ENCODE measurements at regions not wholly inside any gene's neighbourhood (a gene's known extent, or its start where the extent isn't known, plus 50 kb on each side); places are given as distances from the start of the nearest gene placed in this dataset.

GRCh38 chr15:62873203-62873602, 169.3 kb upstream of the TPM1 start:
- Histone ChIP-seq H4K91ac (ENCODE audit: low read depth, low read length, poor library complexity) (no peak overlapping the region), H3K4me2 (ENCODE audit: insufficient read depth, low read length, poor library complexity, severe bottlenecking) (no peak overlapping the region), H2AFZ (ENCODE audit: low read length) (peak overlapping the region; percentile 32), H3K18ac (ENCODE audit: low read length) (peak overlapping the region; percentile 31), H3K14ac (ENCODE audit: low read length) (no peak overlapping the region), H2BK15ac (ENCODE audit: low read length) (no peak overlapping the region), H2BK12ac (ENCODE audit: low read length) (no peak overlapping the region), H2BK120ac (ENCODE audit: low read depth, low read length) (no peak overlapping the region), H3K9ac (ENCODE audit: low read depth, low read length, poor library complexity) (no peak overlapping the region), H3K79me1 (ENCODE audit: low read depth, low read length) (peaks cover 2% of the 10 kb centered on the region), H2AK5ac (ENCODE audit: low read depth, low read length) (no peak overlapping the region), H3K9me3 (replicated peaks in 1 of 2; ENCODE audit: control insufficient read depth in 2 of 2, insufficient read depth in 1 of 2, low read depth in 1 of 2, low read length in 2 of 2) (peaks cover 2 to 5% of the 10 kb centered on the region in 2 donors), H3K4ac (ENCODE audit: low read length) (no peak overlapping the region), H4K8ac (ENCODE audit: low read depth, low read length) (no peak overlapping the region), H3K4me1 (ENCODE audit: control insufficient read depth in 2 of 2, insufficient read depth in 1 of 2, low read depth in 1 of 2, low read length in 2 of 2) (peaks cover 0 to 15% of the 10 kb centered on the region in 2 donors), H3K36me3 (replicated peaks in 1 of 2; ENCODE audit: control insufficient read depth in 2 of 2, insufficient read depth in 2 of 2, low read length in 2 of 2) (no peaks in the 10 kb centered on the region), H3K27ac (replicated peaks; ENCODE audit: low read length) (no peak overlapping the region), H3K4me3 (ENCODE audit: low read length in 2 of 2) (no peak overlapping the region), H2BK5ac (ENCODE audit: low read length) (no peak overlapping the region), H3K23ac (ENCODE audit: low read depth, low read length, poor library complexity) (no peak overlapping the region), H3K27me3 (ENCODE audit: control insufficient read depth in 3 of 3, insufficient read depth in 3 of 3, low read depth in 1 of 3, low read length in 3 of 3) (no peaks in the 10 kb centered on the region)
- WGBS, 2 donors (ENCODE audit: extremely low coverage in 2 of 2, insufficient read length in 2 of 2, insufficient replicate concordance in 1 of 2): no CpG with 5 or more reads among the region's 5 CpGs
- DNase-seq (ENCODE audit: low spot score): no peak

- Histone ChIP-seq H3K9me3 (replicated peaks in 1 of 2; ENCODE audit: control insufficient read depth in 2 of 2, insufficient read depth in 1 of 2, low read depth in 1 of 2, low read length in 2 of 2) (peaks cover 2 to 5% of the 10 kb centered on the region in 2 donors), H3K79me1 (ENCODE audit: low read depth, low read length) (peaks cover 2% of the 10 kb centered on the region), H3K27ac (replicated peaks; ENCODE audit: low read length) (no peak overlapping the region), H3K36me3 (replicated peaks in 1 of 2; ENCODE audit: control insufficient read depth in 2 of 2, insufficient read depth in 2 of 2, low read length in 2 of 2) (no peaks in the 10 kb centered on the region), H3K9ac (ENCODE audit: low read depth, low read length, poor library complexity) (no peak overlapping the region), H3K4me2 (ENCODE audit: insufficient read depth, low read length, poor library complexity, severe bottlenecking) (no peak overlapping the region), H2AFZ (ENCODE audit: low read length) (no peak overlapping the region), H3K18ac (ENCODE audit: low read length) (no peak overlapping the region), H2BK15ac (ENCODE audit: low read length) (no peak overlapping the region), H3K4ac (ENCODE audit: low read length) (no peak overlapping the region), H2BK120ac (ENCODE audit: low read depth, low read length) (no peak overlapping the region), H3K4me1 (ENCODE audit: control insufficient read depth in 2 of 2, insufficient read depth in 1 of 2, low read depth in 1 of 2, low read length in 2 of 2) (peaks cover 0 to 10% of the 10 kb centered on the region in 2 donors), H2BK12ac (ENCODE audit: low read length) (no peak overlapping the region), H3K14ac (ENCODE audit: low read length) (no peak overlapping the region), H4K91ac (ENCODE audit: low read depth, low read length, poor library complexity) (no peak overlapping the region), H4K8ac (ENCODE audit: low read depth, low read length) (no peak overlapping the region), H3K23ac (ENCODE audit: low read depth, low read length, poor library complexity) (no peak overlapping the region), H3K4me3 (ENCODE audit: low read length in 2 of 2) (no peak overlapping the region), H3K27me3 (ENCODE audit: control insufficient read depth in 3 of 3, insufficient read depth in 3 of 3, low read depth in 1 of 3, low read length in 3 of 3) (no peaks in the 10 kb centered on the region), H2AK5ac (ENCODE audit: low read depth, low read length) (no peak overlapping the region), H2BK5ac (ENCODE audit: low read length) (no peak overlapping the region)
- no peak for DNase-seq (ENCODE audit: low spot score)
- no CpG with 5 or more reads among the region's 3 CpGs for WGBS, 2 donors (ENCODE audit: extremely low coverage in 2 of 2, insufficient read length in 2 of 2, insufficient replicate concordance in 1 of 2)
These were observed 168.5 kb upstream of the TPM1 start for GRCh38 chr15:62874064-62874463.

- H3K36me3 ChIP-seq (replicated peaks in 1 of 2; ENCODE audit: control insufficient read depth in 2 of 2, insufficient read depth in 2 of 2, low read length in 2 of 2): no peaks in the 10 kb centered on the region
- peak overlapping the region; percentile 98 for H2AK5ac ChIP-seq (ENCODE audit: low read depth, low read length)
- H2BK120ac ChIP-seq (ENCODE audit: low read depth, low read length): peak overlapping the region; percentile 66
- no peak overlapping the region for H4K91ac ChIP-seq (ENCODE audit: low read depth, low read length, poor library complexity)
- peaks cover 0 to 10% of the 10 kb centered on the region in 2 donors for H3K4me1 ChIP-seq (ENCODE audit: control insufficient read depth in 2 of 2, insufficient read depth in 1 of 2, low read depth in 1 of 2, low read length in 2 of 2)
- no peak overlapping the region for H2BK12ac ChIP-seq (ENCODE audit: low read length)
- H3K27ac ChIP-seq (replicated peaks; ENCODE audit: low read length): peak overlapping the region; percentile 22
- DNase-seq (ENCODE audit: low spot score): no peak
- peak overlapping the region; percentile 86 for H3K18ac ChIP-seq (ENCODE audit: low read length)
- H3K9me3 ChIP-seq (replicated peaks in 1 of 2; ENCODE audit: control insufficient read depth in 2 of 2, insufficient read depth in 1 of 2, low read depth in 1 of 2, low read length in 2 of 2): peaks cover 2 to 5% of the 10 kb centered on the region in 2 donors
- no peak overlapping the region for H3K4me3 ChIP-seq (ENCODE audit: low read length in 2 of 2)
- no peak overlapping the region for H3K4ac ChIP-seq (ENCODE audit: low read length)
- peaks cover 2% of the 10 kb centered on the region for H3K79me1 ChIP-seq (ENCODE audit: low read depth, low read length)
- no peak overlapping the region for H2AFZ ChIP-seq (ENCODE audit: low read length)
- H3K23ac ChIP-seq (ENCODE audit: low read depth, low read length, poor library complexity): peak overlapping the region; percentile 9
- peak overlapping the region; percentile 25 for H3K9ac ChIP-seq (ENCODE audit: low read depth, low read length, poor library complexity)
- H3K4me2 ChIP-seq (ENCODE audit: insufficient read depth, low read length, poor library complexity, severe bottlenecking): no peak overlapping the region
- H4K8ac ChIP-seq (ENCODE audit: low read depth, low read length): no peak overlapping the region
- no peak overlapping the region for H2BK15ac ChIP-seq (ENCODE audit: low read length)
- H3K14ac ChIP-seq (ENCODE audit: low read length): no peak overlapping the region
- no CpG with 5 or more reads among the region's 13 CpGs for WGBS, 2 donors (ENCODE audit: extremely low coverage in 2 of 2, insufficient read length in 2 of 2, insufficient replicate concordance in 1 of 2)
- H2BK5ac ChIP-seq (ENCODE audit: low read length): peak overlapping the region; percentile 7
- no peaks in the 10 kb centered on the region for H3K27me3 ChIP-seq (ENCODE audit: control insufficient read depth in 3 of 3, insufficient read depth in 3 of 3, low read depth in 1 of 3, low read length in 3 of 3)
These were observed 167.5 kb upstream of the TPM1 start for GRCh38 chr15:62874959-62875625.

GRCh38 chr15:62875626-62876021, 166.9 kb upstream of the TPM1 start:
- Histone ChIP-seq H3K4me1 (ENCODE audit: control insufficient read depth in 2 of 2, insufficient read depth in 1 of 2, low read depth in 1 of 2, low read length in 2 of 2) (peaks cover 0 to 10% of the 10 kb centered on the region in 2 donors), H4K8ac (ENCODE audit: low read depth, low read length) (no peak overlapping the region), H2AK5ac (ENCODE audit: low read depth, low read length) (peak overlapping the region; percentile 63), H2BK5ac (ENCODE audit: low read length) (no peak overlapping the region), H3K4me3 (ENCODE audit: low read length in 2 of 2) (no peak overlapping the region), H3K9ac (ENCODE audit: low read depth, low read length, poor library complexity) (no peak overlapping the region), H2BK15ac (ENCODE audit: low read length) (no peak overlapping the region), H3K14ac (ENCODE audit: low read length) (no peak overlapping the region), H3K27ac (replicated peaks; ENCODE audit: low read length) (no peak overlapping the region), H4K91ac (ENCODE audit: low read depth, low read length, poor library complexity) (no peak overlapping the region), H3K18ac (ENCODE audit: low read length) (peak overlapping the region; percentile 86), H3K4ac (ENCODE audit: low read length) (no peak overlapping the region), H3K4me2 (ENCODE audit: insufficient read depth, low read length, poor library complexity, severe bottlenecking) (no peak overlapping the region), H3K27me3 (ENCODE audit: control insufficient read depth in 3 of 3, insufficient read depth in 3 of 3, low read depth in 1 of 3, low read length in 3 of 3) (no peaks in the 10 kb centered on the region), H3K36me3 (replicated peaks in 1 of 2; ENCODE audit: control insufficient read depth in 2 of 2, insufficient read depth in 2 of 2, low read length in 2 of 2) (no peaks in the 10 kb centered on the region), H3K23ac (ENCODE audit: low read depth, low read length, poor library complexity) (no peak overlapping the region), H3K79me1 (ENCODE audit: low read depth, low read length) (peaks cover 2% of the 10 kb centered on the region), H2BK12ac (ENCODE audit: low read length) (no peak overlapping the region), H2BK120ac (ENCODE audit: low read depth, low read length) (no peak overlapping the region), H2AFZ (ENCODE audit: low read length) (no peak overlapping the region), H3K9me3 (replicated peaks in 1 of 2; ENCODE audit: control insufficient read depth in 2 of 2, insufficient read depth in 1 of 2, low read depth in 1 of 2, low read length in 2 of 2) (peaks cover 2 to 5% of the 10 kb centered on the region in 2 donors)
- DNase-seq (ENCODE audit: low spot score): no peak
- WGBS, 2 donors (ENCODE audit: extremely low coverage in 2 of 2, insufficient read length in 2 of 2, insufficient replicate concordance in 1 of 2): no CpG with 5 or more reads among the region's 4 CpGs
